ENCODE measurements at regions not wholly inside any gene's neighbourhood (a gene's known extent, or its start where the extent isn't known, plus 50 kb on each side); places are given as distances from the start of the nearest gene placed in this dataset.

- H3K4me3 Mint-ChIP-seq: no peak overlapping the region
- H3K27me3 Mint-ChIP-seq: no peaks in the 10 kb centered on the region
- H3K4me1 Mint-ChIP-seq: no peaks in the 10 kb centered on the region
- H3K27ac Mint-ChIP-seq (ENCODE audit: low read depth): no peak overlapping the region
- no peak for ATAC-seq (replicated peaks; ENCODE audit: extremely low read depth, poor library complexity, severe bottlenecking)
- peaks cover 32% of the 10 kb centered on the region for H3K9me3 Mint-ChIP-seq
- no peak for DNase-seq (ENCODE audit: low spot score in 2 of 2)
- H3K36me3 Mint-ChIP-seq (ENCODE audit: insufficient read depth): no peaks in the 10 kb centered on the region
These were observed 249.5 kb upstream of the RBFOX1 start for GRCh38 chr16:7083096-7083495.

- DNase-seq (ENCODE audit: low spot score in 2 of 2) (no peak), ATAC-seq (replicated peaks; ENCODE audit: extremely low read depth, poor library complexity, severe bottlenecking) (no peak)
- H3K9me3 Mint-ChIP-seq: peaks cover 30% of the 10 kb centered on the region
- no peak overlapping the region for H3K4me3 Mint-ChIP-seq
- no peaks in the 10 kb centered on the region for H3K4me1 Mint-ChIP-seq
- no peaks in the 10 kb centered on the region for H3K27me3 Mint-ChIP-seq
- H3K27ac Mint-ChIP-seq (ENCODE audit: low read depth): no peak overlapping the region
- H3K36me3 Mint-ChIP-seq (ENCODE audit: insufficient read depth): no peaks in the 10 kb centered on the region
These were observed 255.0 kb upstream of the RBFOX1 start for GRCh38 chr16:7077636-7078035.

- Mint-ChIP-seq H3K9me3 (peaks cover 35% of the 10 kb centered on the region), H3K27ac (ENCODE audit: low read depth) (no peak overlapping the region), H3K27me3 (no peaks in the 10 kb centered on the region), H3K4me3 (no peak overlapping the region), H3K4me1 (no peaks in the 10 kb centered on the region), H3K36me3 (ENCODE audit: insufficient read depth) (no peaks in the 10 kb centered on the region)
- DNase-seq (ENCODE audit: low spot score in 2 of 2) (no peak), ATAC-seq (replicated peaks; ENCODE audit: extremely low read depth, poor library complexity, severe bottlenecking) (no peak)
These were observed 257.9 kb upstream of the RBFOX1 start for GRCh38 chr16:7074715-7075114.

- no peak for ATAC-seq (replicated peaks; ENCODE audit: extremely low read depth, poor library complexity, severe bottlenecking)
- peaks cover 3% of the 10 kb centered on the region for H3K36me3 Mint-ChIP-seq (ENCODE audit: insufficient read depth)
- DNase-seq (ENCODE audit: low spot score in 2 of 2): no peak
- H3K27ac Mint-ChIP-seq (ENCODE audit: low read depth): no peak overlapping the region
- H3K27me3 Mint-ChIP-seq: no peaks in the 10 kb centered on the region
- H3K4me1 Mint-ChIP-seq: no peaks in the 10 kb centered on the region
- peaks cover 19% of the 10 kb centered on the region for H3K9me3 Mint-ChIP-seq
- H3K4me3 Mint-ChIP-seq: no peak overlapping the region
These were observed 275.2 kb upstream of the RBFOX1 start for GRCh38 chr16:7057458-7057857.

GRCh38 chr16:7055443-7055842, 277.2 kb upstream of the RBFOX1 start:
- H3K4me3 Mint-ChIP-seq: no peak overlapping the region
- H3K27ac Mint-ChIP-seq (ENCODE audit: low read depth): no peak overlapping the region
- no peaks in the 10 kb centered on the region for H3K27me3 Mint-ChIP-seq
- DNase-seq (ENCODE audit: low spot score in 2 of 2): no peak
- H3K36me3 Mint-ChIP-seq (ENCODE audit: insufficient read depth): peaks cover 3% of the 10 kb centered on the region
- H3K9me3 Mint-ChIP-seq: peaks cover 19% of the 10 kb centered on the region
- no peaks in the 10 kb centered on the region for H3K4me1 Mint-ChIP-seq
- ATAC-seq (replicated peaks; ENCODE audit: extremely low read depth, poor library complexity, severe bottlenecking): no peak

- no peak overlapping the region for H3K4me3 Mint-ChIP-seq
- no peak for DNase-seq (ENCODE audit: low spot score in 2 of 2)
- H3K4me1 Mint-ChIP-seq: no peaks in the 10 kb centered on the region
- no peak for ATAC-seq (replicated peaks; ENCODE audit: extremely low read depth, poor library complexity, severe bottlenecking)
- peaks cover 3% of the 10 kb centered on the region for H3K36me3 Mint-ChIP-seq (ENCODE audit: insufficient read depth)
- peaks cover 27% of the 10 kb centered on the region for H3K9me3 Mint-ChIP-seq
- no peak overlapping the region for H3K27ac Mint-ChIP-seq (ENCODE audit: low read depth)
- H3K27me3 Mint-ChIP-seq: no peaks in the 10 kb centered on the region
These were observed 280.9 kb upstream of the RBFOX1 start for GRCh38 chr16:7051591-7052349.

GRCh38 chr16:7044331-7044730, 288.3 kb upstream of the RBFOX1 start:
- Mint-ChIP-seq H3K4me3 (no peak overlapping the region), H3K36me3 (ENCODE audit: insufficient read depth) (peaks cover 2% of the 10 kb centered on the region), H3K27me3 (no peaks in the 10 kb centered on the region), H3K9me3 (peaks cover 35% of the 10 kb centered on the region), H3K4me1 (no peaks in the 10 kb centered on the region), H3K27ac (ENCODE audit: low read depth) (no peak overlapping the region)
- DNase-seq (ENCODE audit: low spot score in 2 of 2) (no peak), ATAC-seq (replicated peaks; ENCODE audit: extremely low read depth, poor library complexity, severe bottlenecking) (no peak)

- Mint-ChIP-seq H3K27me3 (no peaks in the 10 kb centered on the region), H3K9me3 (peaks cover 18% of the 10 kb centered on the region), H3K4me3 (no peak overlapping the region), H3K36me3 (ENCODE audit: insufficient read depth) (peaks cover 2% of the 10 kb centered on the region), H3K27ac (ENCODE audit: low read depth) (no peak overlapping the region), H3K4me1 (no peaks in the 10 kb centered on the region)
- no peak for DNase-seq (ENCODE audit: low spot score in 2 of 2)
- no peak for ATAC-seq (replicated peaks; ENCODE audit: extremely low read depth, poor library complexity, severe bottlenecking)
These were observed 294.2 kb upstream of the RBFOX1 start for GRCh38 chr16:7038475-7038874.

GRCh38 chr16:7037495-7037894, 295.1 kb upstream of the RBFOX1 start:
- Mint-ChIP-seq H3K27ac (ENCODE audit: low read depth) (no peak overlapping the region), H3K27me3 (no peaks in the 10 kb centered on the region), H3K9me3 (peaks cover 12% of the 10 kb centered on the region), H3K4me3 (no peak overlapping the region), H3K36me3 (ENCODE audit: insufficient read depth) (peaks cover 2% of the 10 kb centered on the region), H3K4me1 (no peaks in the 10 kb centered on the region)
- no peak for DNase-seq (ENCODE audit: low spot score in 2 of 2)
- no peak for ATAC-seq (replicated peaks; ENCODE audit: extremely low read depth, poor library complexity, severe bottlenecking)

GRCh38 chr16:7031031-7031430, 301.6 kb upstream of the RBFOX1 start:
- Mint-ChIP-seq H3K36me3 (ENCODE audit: insufficient read depth) (peaks cover 2% of the 10 kb centered on the region), H3K4me1 (no peaks in the 10 kb centered on the region), H3K4me3 (no peak overlapping the region), H3K27me3 (no peaks in the 10 kb centered on the region), H3K27ac (ENCODE audit: low read depth) (no peak overlapping the region), H3K9me3 (peaks cover 28% of the 10 kb centered on the region)
- DNase-seq (ENCODE audit: low spot score in 2 of 2) (no peak), ATAC-seq (replicated peaks; ENCODE audit: extremely low read depth, poor library complexity, severe bottlenecking) (no peak)

GRCh38 chr16:7027401-7027800, 305.2 kb upstream of the RBFOX1 start:
- Mint-ChIP-seq H3K36me3 (ENCODE audit: insufficient read depth) (no peaks in the 10 kb centered on the region), H3K27me3 (no peaks in the 10 kb centered on the region), H3K9me3 (peaks cover 28% of the 10 kb centered on the region), H3K4me1 (no peaks in the 10 kb centered on the region), H3K27ac (ENCODE audit: low read depth) (no peak overlapping the region), H3K4me3 (no peak overlapping the region)
- ATAC-seq (replicated peaks; ENCODE audit: extremely low read depth, poor library complexity, severe bottlenecking): no peak
- no peak for DNase-seq (ENCODE audit: low spot score in 2 of 2)

- H3K9me3 Mint-ChIP-seq: peaks cover 28% of the 10 kb centered on the region
- DNase-seq (ENCODE audit: low spot score in 2 of 2) (no peak), ATAC-seq (replicated peaks; ENCODE audit: extremely low read depth, poor library complexity, severe bottlenecking) (no peak)
- H3K27ac Mint-ChIP-seq (ENCODE audit: low read depth): no peak overlapping the region
- H3K4me3 Mint-ChIP-seq: no peak overlapping the region
- no peaks in the 10 kb centered on the region for H3K27me3 Mint-ChIP-seq
- H3K4me1 Mint-ChIP-seq: no peaks in the 10 kb centered on the region
- H3K36me3 Mint-ChIP-seq (ENCODE audit: insufficient read depth): no peaks in the 10 kb centered on the region
These were observed 306.0 kb upstream of the RBFOX1 start for GRCh38 chr16:7026639-7027038.

- no peaks in the 10 kb centered on the region for H3K4me1 Mint-ChIP-seq
- H3K36me3 Mint-ChIP-seq (ENCODE audit: insufficient read depth): no peaks in the 10 kb centered on the region
- peaks cover 24% of the 10 kb centered on the region for H3K9me3 Mint-ChIP-seq
- H3K27ac Mint-ChIP-seq (ENCODE audit: low read depth): no peak overlapping the region
- H3K27me3 Mint-ChIP-seq: no peaks in the 10 kb centered on the region
- DNase-seq (ENCODE audit: low spot score in 2 of 2): no peak
- no peak overlapping the region for H3K4me3 Mint-ChIP-seq
- no peak for ATAC-seq (replicated peaks; ENCODE audit: extremely low read depth, poor library complexity, severe bottlenecking)
These were observed 306.9 kb upstream of the RBFOX1 start for GRCh38 chr16:7025616-7026190.

All from central memory CD8-positive, alpha-beta T cell (primary cell).